Skeletal muscle tissue (tissue), 3 donors: ENCODE measurements at regions not wholly inside any gene's neighbourhood (a gene's known extent, or its start where the extent isn't known, plus 50 kb on each side); places are given as distances from the start of the nearest gene placed in this dataset.
A peak's percentile ranks its signal among the peaks of the same experiment; 100 is the strongest.

Experiments
- H3K27ac ChIP-seq: one replicate; pipeline ENCODE4 v1.7.0; 2013; ENCODE audit warnings: mild to moderate bottlenecking, low read depth, low read length, inconsistent platforms
- H3K27me3 ChIP-seq, 3 donors: one replicate each; pipeline ENCODE4 v1.7.0; 2013; ENCODE audit warnings: low read length in 3 of 3; ENCODE audit not compliant: control insufficient read depth in 3 of 3, insufficient read depth in 3 of 3
- H3K36me3 ChIP-seq, 3 donors: one replicate each; pipeline ENCODE4 v1.7.0; 2013; ENCODE audit warnings: low read length in 3 of 3; ENCODE audit not compliant: control insufficient read depth in 3 of 3, insufficient read depth in 3 of 3
- H3K4me1 ChIP-seq, 3 donors: one replicate each; pipeline ENCODE4 v1.7.0; 2013; ENCODE audit warnings: low read length in 3 of 3, mild to moderate bottlenecking in 3 of 3; ENCODE audit not compliant: control insufficient read depth in 3 of 3, insufficient read depth in 3 of 3
- H3K4me3 ChIP-seq, 3 donors: one replicate each; pipeline ENCODE4 v1.7.0; 2013; ENCODE audit warnings: low read length in 3 of 3
- H3K9ac ChIP-seq, 3 donors: one replicate each; pipeline ENCODE4 v1.7.0; 2013; ENCODE audit warnings: low read length in 3 of 3, mild to moderate bottlenecking in 3 of 3, moderate library complexity in 2 of 3, low read depth in 1 of 3
- H3K9me3 ChIP-seq, 3 donors: one replicate each; pipeline ENCODE4 v1.7.0; 2013; ENCODE audit warnings: low read length in 3 of 3; ENCODE audit not compliant: control insufficient read depth in 3 of 3
- donor health status: Osteomylitis.

GRCh38 chr2:129325151-129325550 is 654.3 kb upstream of the RAB6C start:
- H3K27me3 ChIP-seq: no peaks in the 10 kb centered on the region
- no peaks in the 10 kb centered on the region for H3K9me3 ChIP-seq
- no peaks in the 10 kb centered on the region for H3K4me1 ChIP-seq
- no peaks in the 10 kb centered on the region for H3K36me3 ChIP-seq
- H3K4me3 ChIP-seq: no peak overlapping the region
- H3K9ac ChIP-seq: no peak overlapping the region
- no peak overlapping the region for H3K27ac ChIP-seq

- H3K9me3 ChIP-seq: peaks cover 0 to 3% (median 0%) of the 10 kb centered on the region in 3 donors
- no peak overlapping the region for H3K27ac ChIP-seq
- H3K9ac ChIP-seq: no peak overlapping the region
- H3K27me3 ChIP-seq: no peaks in the 10 kb centered on the region
- H3K4me3 ChIP-seq: no peak overlapping the region
- H3K4me1 ChIP-seq: peaks cover 4 to 5% (median 4%) of the 10 kb centered on the region in 3 donors
- no peaks in the 10 kb centered on the region for H3K36me3 ChIP-seq
Measured at GRCh38 chr2:129329574-129329973, 649.9 kb upstream of the RAB6C start.

GRCh38 chr2:129330504-129330903 is 649.0 kb upstream of the RAB6C start:
- Histone ChIP-seq H3K4me3 (no peak overlapping the region), H3K4me1 (peaks cover 11 to 12% (median 11%) of the 10 kb centered on the region in 3 donors), H3K27me3 (no peaks in the 10 kb centered on the region), H3K36me3 (no peaks in the 10 kb centered on the region), H3K9ac (no peak overlapping the region), H3K27ac (no peak overlapping the region), H3K9me3 (peaks cover 0 to 3% (median 0%) of the 10 kb centered on the region in 3 donors)

GRCh38 chr2:129331638-129332037 is 647.8 kb upstream of the RAB6C start:
- Histone ChIP-seq H3K36me3 (no peaks in the 10 kb centered on the region), H3K4me3 (no peak overlapping the region), H3K27me3 (no peaks in the 10 kb centered on the region), H3K4me1 (peaks cover 18 to 22% (median 21%) of the 10 kb centered on the region in 3 donors), H3K9ac (no peak overlapping the region), H3K9me3 (peaks cover 0 to 3% (median 0%) of the 10 kb centered on the region in 3 donors), H3K27ac (no peak overlapping the region)

- Histone ChIP-seq H3K4me3 (peak overlapping the region in 1 of 3 donors; percentile 13), H3K9ac (no peak overlapping the region), H3K27me3 (no peaks in the 10 kb centered on the region), H3K27ac (peak overlapping the region; percentile 1), H3K36me3 (no peaks in the 10 kb centered on the region), H3K9me3 (peaks cover 0 to 3% (median 0%) of the 10 kb centered on the region in 3 donors), H3K4me1 (peaks cover 19 to 25% (median 23%) of the 10 kb centered on the region in 3 donors)
Measured at GRCh38 chr2:129334128-129334527, 645.3 kb upstream of the RAB6C start.

GRCh38 chr2:129334696-129335410 is 644.6 kb upstream of the RAB6C start:
- H3K4me3 ChIP-seq: peak overlapping the region in 1 of 3 donors; percentile 28
- no peaks in the 10 kb centered on the region for H3K27me3 ChIP-seq
- H3K4me1 ChIP-seq: peaks cover 19 to 25% (median 23%) of the 10 kb centered on the region in 3 donors
- H3K9me3 ChIP-seq: peaks cover 0 to 3% (median 0%) of the 10 kb centered on the region in 3 donors
- peak overlapping the region; percentile 53 for H3K27ac ChIP-seq
- no peak overlapping the region for H3K9ac ChIP-seq
- no peaks in the 10 kb centered on the region for H3K36me3 ChIP-seq

- H3K9ac ChIP-seq: no peak overlapping the region
- no peaks in the 10 kb centered on the region for H3K9me3 ChIP-seq
- no peak overlapping the region for H3K4me3 ChIP-seq
- H3K36me3 ChIP-seq: no peaks in the 10 kb centered on the region
- H3K4me1 ChIP-seq: peaks cover 19 to 25% (median 23%) of the 10 kb centered on the region in 3 donors
- no peaks in the 10 kb centered on the region for H3K27me3 ChIP-seq
- H3K27ac ChIP-seq: peak overlapping the region; percentile 53
Measured at GRCh38 chr2:129336276-129336675, 643.2 kb upstream of the RAB6C start.

GRCh38 chr2:129337076-129337475 is 642.4 kb upstream of the RAB6C start:
- H3K27me3 ChIP-seq: no peaks in the 10 kb centered on the region
- H3K4me3 ChIP-seq: no peak overlapping the region
- H3K9me3 ChIP-seq: no peaks in the 10 kb centered on the region
- peaks cover 19 to 25% (median 23%) of the 10 kb centered on the region in 3 donors for H3K4me1 ChIP-seq
- no peak overlapping the region for H3K9ac ChIP-seq
- no peak overlapping the region for H3K27ac ChIP-seq
- H3K36me3 ChIP-seq: no peaks in the 10 kb centered on the region

- Histone ChIP-seq H3K9ac (no peak overlapping the region), H3K4me1 (no peaks in the 10 kb centered on the region), H3K36me3 (no peaks in the 10 kb centered on the region)
Measured at GRCh38 chr2:129345540-129345939, 633.9 kb upstream of the RAB6C start.

GRCh38 chr2:129347486-129348217 is 631.8 kb upstream of the RAB6C start:
- Histone ChIP-seq H3K27me3 (no peaks in the 10 kb centered on the region), H3K27ac (no peak overlapping the region), H3K36me3 (no peaks in the 10 kb centered on the region), H3K4me3 (no peak overlapping the region), H3K9ac (no peak overlapping the region), H3K4me1 (no peaks in the 10 kb centered on the region), H3K9me3 (no peaks in the 10 kb centered on the region)

More at GRCh38 chr2:129345540-129345939, 633.9 kb upstream of the RAB6C start:
- Histone ChIP-seq H3K27ac (no peak overlapping the region), H3K4me3 (no peak overlapping the region), H3K27me3 (no peaks in the 10 kb centered on the region), H3K9me3 (no peaks in the 10 kb centered on the region)
